ENCODE measurements at regions not wholly inside any gene's neighbourhood (a gene's known extent, or its start where the extent isn't known, plus 50 kb on each side); places are given as distances from the start of the nearest gene placed in this dataset.

DNA sequence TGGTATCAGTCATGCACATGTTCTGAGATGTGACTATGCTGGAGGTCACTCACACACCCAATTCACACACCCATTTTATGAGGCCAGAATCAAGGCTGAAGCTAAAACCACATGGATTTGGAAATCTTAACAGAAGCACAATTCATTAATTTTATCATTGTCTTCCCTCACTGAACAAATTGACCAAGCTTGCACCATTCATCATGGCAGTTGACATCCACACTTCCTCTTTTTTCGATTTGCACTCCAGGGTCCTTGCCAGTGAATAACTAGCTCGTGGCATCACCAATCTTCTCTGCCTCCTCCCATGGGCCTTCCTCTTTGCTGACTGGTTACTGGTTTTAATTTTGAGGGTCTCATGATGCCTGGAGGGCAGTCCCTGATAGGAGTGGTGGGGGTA is 123.0 kb upstream of the ASIC2 start:
- ATAC-seq (ENCODE audit: low read depth) = no peak
- Mint-ChIP-seq H3K4me1 (no peaks in the 10 kb centered on the region), H3K27me3 (no peaks in the 10 kb centered on the region), H3K27ac (no peak overlapping the region), H3K9me3 (ENCODE audit: insufficient read depth) (no peaks in the 10 kb centered on the region), H3K4me3 (no peak overlapping the region)
- ChIA-PET CTCF (interaction anchor here (0.6 kb wide), 1 partner anchor 197 kb away, joined by 5 read pairs; no protein-coding TSS in a partner anchor), POLR2A (no interaction called here)
- Histone ChIP-seq H3K36me3 (replicated peaks in 1 of 2; ENCODE audit: control extremely low read depth in 1 of 2, control insufficient read depth in 1 of 2, extremely low read depth in 1 of 2, insufficient read depth in 2 of 2, low read length in 1 of 2) (no peaks in the 10 kb centered on the region), H2AFZ (ENCODE audit: insufficient read depth, low read depth, low read length, poor library complexity, severe bottlenecking) (no peak overlapping the region), H3K4me3 (ENCODE audit: control extremely low read depth in 1 of 5, extremely low read depth in 1 of 5, insufficient read depth in 1 of 5, low read depth in 2 of 5, low read length in 4 of 5) (no peak overlapping the region), H4K20me1 (ENCODE audit: control insufficient read depth, insufficient read depth, low read length, poor library complexity, severe bottlenecking) (no peaks in the 10 kb centered on the region), H3K27me3 (replicated peaks in 1 of 4; ENCODE audit: control extremely low read depth in 1 of 4, control insufficient read depth in 3 of 4, insufficient read depth in 4 of 4, low read length in 3 of 4) (no peaks in the 10 kb centered on the region), H3K27ac (ENCODE audit: low read length in 2 of 2) (no peak overlapping the region), H3K9ac (ENCODE audit: low read length) (no peak overlapping the region), H3K4me2 (replicated peaks; ENCODE audit: low read depth, low read length, poor library complexity, severe bottlenecking) (no peak overlapping the region), H3K4me1 (ENCODE audit: control insufficient read depth in 2 of 2, insufficient read depth in 2 of 2, low read length in 2 of 2) (no peaks in the 10 kb centered on the region), H3K9me3 (ENCODE audit: control extremely low read depth in 1 of 3, control insufficient read depth in 2 of 3, insufficient read depth in 1 of 3, low read length in 2 of 3) (peaks cover 0 to 5% (median 0%) of the 10 kb centered on the region in 3 donors), H3K79me2 (ENCODE audit: control insufficient read depth, insufficient read depth, low read length) (no peaks in the 10 kb centered on the region)
- intact Hi-C loops (cut with micrococcal nuclease) = no loop called here
- no peak for DNase-seq
- no peak for TF ChIP-seq EZH2 (IDR thresholded peaks at IDR 0.05; ENCODE audit: borderline replicate concordance, insufficient read depth, low read depth, low read length, poor library complexity, severe bottlenecking)
- TF ChIP-seq, protein P1, sequence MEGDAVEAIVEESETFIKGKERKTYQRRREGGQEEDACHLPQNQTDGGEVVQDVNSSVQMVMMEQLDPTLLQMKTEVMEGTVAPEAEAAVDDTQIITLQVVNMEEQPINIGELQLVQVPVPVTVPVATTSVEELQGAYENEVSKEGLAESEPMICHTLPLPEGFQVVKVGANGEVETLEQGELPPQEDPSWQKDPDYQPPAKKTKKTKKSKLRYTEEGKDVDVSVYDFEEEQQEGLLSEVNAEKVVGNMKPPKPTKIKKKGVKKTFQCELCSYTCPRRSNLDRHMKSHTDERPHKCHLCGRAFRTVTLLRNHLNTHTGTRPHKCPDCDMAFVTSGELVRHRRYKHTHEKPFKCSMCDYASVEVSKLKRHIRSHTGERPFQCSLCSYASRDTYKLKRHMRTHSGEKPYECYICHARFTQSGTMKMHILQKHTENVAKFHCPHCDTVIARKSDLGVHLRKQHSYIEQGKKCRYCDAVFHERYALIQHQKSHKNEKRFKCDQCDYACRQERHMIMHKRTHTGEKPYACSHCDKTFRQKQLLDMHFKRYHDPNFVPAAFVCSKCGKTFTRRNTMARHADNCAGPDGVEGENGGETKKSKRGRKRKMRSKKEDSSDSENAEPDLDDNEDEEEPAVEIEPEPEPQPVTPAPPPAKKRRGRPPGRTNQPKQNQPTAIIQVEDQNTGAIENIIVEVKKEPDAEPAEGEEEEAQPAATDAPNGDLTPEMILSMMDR (IDR thresholded peaks at IDR 0.05) = no peak
- WGBS (ENCODE audit: insufficient coverage) = 40% methylated on average over 1 of the region's 2 CpGs

DNA sequence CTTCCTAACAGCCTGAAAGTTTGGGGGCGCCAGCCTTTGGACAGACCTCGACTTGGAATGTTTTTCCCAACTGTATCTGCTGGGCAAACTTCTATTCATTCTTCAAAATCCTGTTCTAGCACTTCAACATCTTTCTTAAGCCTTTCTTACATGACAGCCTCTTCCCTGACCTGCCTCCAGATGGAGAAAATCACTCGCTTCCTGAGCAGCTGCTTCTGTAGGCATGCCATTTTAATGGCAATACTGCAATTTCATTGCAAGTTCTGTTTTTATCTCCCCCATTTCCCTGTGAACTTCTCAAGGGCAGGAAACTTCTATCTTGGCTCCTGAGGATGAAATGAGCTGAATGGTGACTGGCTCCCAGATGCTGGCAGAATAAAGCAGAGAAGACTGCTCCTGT is 128.8 kb upstream of the ASIC2 start:
- intact Hi-C loops (cut with micrococcal nuclease) = no loop called here
- no peak overlapping the region for H3K27ac Mint-ChIP-seq
- H4K20me1 ChIP-seq (ENCODE audit: control insufficient read depth, insufficient read depth, low read length, poor library complexity, severe bottlenecking) = no peaks in the 10 kb centered on the region
- no peak overlapping the region for H3K4me2 ChIP-seq (replicated peaks; ENCODE audit: low read depth, low read length, poor library complexity, severe bottlenecking)
- DNase-seq (no peak), ATAC-seq (ENCODE audit: low read depth) (no peak)
- H3K9me3 ChIP-seq (ENCODE audit: control extremely low read depth in 1 of 3, control insufficient read depth in 2 of 3, insufficient read depth in 1 of 3, low read length in 2 of 3) = peaks cover 0 to 11% (median 0%) of the 10 kb centered on the region in 3 donors
- no peaks in the 10 kb centered on the region for H3K4me1 ChIP-seq (ENCODE audit: control insufficient read depth in 2 of 2, insufficient read depth in 2 of 2, low read length in 2 of 2)
- ChIA-PET CTCF (no interaction called here), POLR2A (no interaction called here)
- no peaks in the 10 kb centered on the region for H3K36me3 ChIP-seq (replicated peaks in 1 of 2; ENCODE audit: control extremely low read depth in 1 of 2, control insufficient read depth in 1 of 2, extremely low read depth in 1 of 2, insufficient read depth in 2 of 2, low read length in 1 of 2)
- H2AFZ ChIP-seq (ENCODE audit: insufficient read depth, low read depth, low read length, poor library complexity, severe bottlenecking) = no peak overlapping the region
- WGBS (ENCODE audit: insufficient coverage) = 79% methylated on average over 3 of the region's 3 CpGs
- no peaks in the 10 kb centered on the region for H3K79me2 ChIP-seq (ENCODE audit: control insufficient read depth, insufficient read depth, low read length)
- TF ChIP-seq, protein P1 (IDR thresholded peaks at IDR 0.05) = no peak
- TF ChIP-seq EZH2 (IDR thresholded peaks at IDR 0.05; ENCODE audit: borderline replicate concordance, insufficient read depth, low read depth, low read length, poor library complexity, severe bottlenecking) = no peak
- no peaks in the 10 kb centered on the region for H3K27me3 ChIP-seq (replicated peaks in 1 of 4; ENCODE audit: control extremely low read depth in 1 of 4, control insufficient read depth in 3 of 4, insufficient read depth in 4 of 4, low read length in 3 of 4)
- no peaks in the 10 kb centered on the region for H3K4me1 Mint-ChIP-seq
- H3K27ac ChIP-seq (ENCODE audit: low read length in 2 of 2) = no peak overlapping the region
- no peak overlapping the region for H3K4me3 Mint-ChIP-seq
- peaks cover 4% of the 10 kb centered on the region for H3K27me3 Mint-ChIP-seq
- no peaks in the 10 kb centered on the region for H3K9me3 Mint-ChIP-seq (ENCODE audit: insufficient read depth)
- H3K4me3 ChIP-seq (ENCODE audit: control extremely low read depth in 1 of 5, extremely low read depth in 1 of 5, insufficient read depth in 1 of 5, low read depth in 2 of 5, low read length in 4 of 5) = no peak overlapping the region
- no peak overlapping the region for H3K9ac ChIP-seq (ENCODE audit: low read length)
